ENCODE measurements at regions not wholly inside any gene's neighbourhood (a gene's known extent, or its start where the extent isn't known, plus 50 kb on each side); places are given as distances from the start of the nearest gene placed in this dataset.

DNA sequence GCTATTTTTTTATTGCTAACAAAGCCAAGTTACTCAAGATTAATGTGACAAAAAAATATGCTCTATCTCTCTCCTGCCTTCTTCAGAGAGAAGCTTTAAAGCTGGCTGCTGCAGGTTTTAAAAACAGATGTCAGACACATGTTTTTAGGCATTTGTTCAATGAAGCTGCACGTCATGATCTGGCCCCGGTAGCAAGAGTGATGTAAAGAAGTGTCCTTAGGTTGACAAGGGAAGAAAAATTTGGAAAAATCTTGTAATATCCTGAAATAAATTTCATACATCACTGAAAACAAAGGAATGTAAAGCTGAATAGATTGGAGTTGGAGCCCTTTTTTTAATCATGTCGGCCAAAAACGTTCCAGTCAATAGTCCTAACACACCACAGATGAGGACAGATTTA lies 531.4 kb upstream of the NBEA start:
- TF ChIP-seq, protein P1, sequence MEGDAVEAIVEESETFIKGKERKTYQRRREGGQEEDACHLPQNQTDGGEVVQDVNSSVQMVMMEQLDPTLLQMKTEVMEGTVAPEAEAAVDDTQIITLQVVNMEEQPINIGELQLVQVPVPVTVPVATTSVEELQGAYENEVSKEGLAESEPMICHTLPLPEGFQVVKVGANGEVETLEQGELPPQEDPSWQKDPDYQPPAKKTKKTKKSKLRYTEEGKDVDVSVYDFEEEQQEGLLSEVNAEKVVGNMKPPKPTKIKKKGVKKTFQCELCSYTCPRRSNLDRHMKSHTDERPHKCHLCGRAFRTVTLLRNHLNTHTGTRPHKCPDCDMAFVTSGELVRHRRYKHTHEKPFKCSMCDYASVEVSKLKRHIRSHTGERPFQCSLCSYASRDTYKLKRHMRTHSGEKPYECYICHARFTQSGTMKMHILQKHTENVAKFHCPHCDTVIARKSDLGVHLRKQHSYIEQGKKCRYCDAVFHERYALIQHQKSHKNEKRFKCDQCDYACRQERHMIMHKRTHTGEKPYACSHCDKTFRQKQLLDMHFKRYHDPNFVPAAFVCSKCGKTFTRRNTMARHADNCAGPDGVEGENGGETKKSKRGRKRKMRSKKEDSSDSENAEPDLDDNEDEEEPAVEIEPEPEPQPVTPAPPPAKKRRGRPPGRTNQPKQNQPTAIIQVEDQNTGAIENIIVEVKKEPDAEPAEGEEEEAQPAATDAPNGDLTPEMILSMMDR (conservative IDR thresholded peaks at IDR 0.05), result no peak

More for the DNA sequence above, 531.4 kb upstream of the NBEA start:
- Histone ChIP-seq H3K56ac (ENCODE audit: insufficient read length, low read depth, low read length) (no peak overlapping the region), H2BK12ac (ENCODE audit: insufficient read length, low read depth, low read length) (no peak overlapping the region), H3K79me2 (ENCODE audit: insufficient read depth, low read length) (no peaks in the 10 kb centered on the region), H2BK120ac (ENCODE audit: low read depth, low read length, poor library complexity, severe bottlenecking) (no peak overlapping the region), H2AK5ac (ENCODE audit: insufficient read length, low read length) (no peak overlapping the region), H3K9ac (ENCODE audit: extremely low read depth, insufficient read length, low read length) (no peak overlapping the region), H3K9me3 (ENCODE audit: control insufficient read depth, low read depth, low read length) (no peaks in the 10 kb centered on the region), H4K5ac (ENCODE audit: insufficient read length, low read depth, low read length) (no peak overlapping the region), H3K4me1 (ENCODE audit: insufficient read depth, low read length) (no peaks in the 10 kb centered on the region), H3K14ac (ENCODE audit: insufficient read depth, low read length) (no peak overlapping the region), H4K20me1 (ENCODE audit: control insufficient read depth, insufficient read depth, insufficient read length) (no peaks in the 10 kb centered on the region), H2BK5ac (ENCODE audit: insufficient read length, low read length) (no peak overlapping the region), H2BK15ac (ENCODE audit: low read depth, low read length) (no peak overlapping the region), H3K4ac (ENCODE audit: low read depth, low read length) (no peak overlapping the region), H3K27ac (ENCODE audit: insufficient read length, low read depth, low read length) (no peak overlapping the region), H3K18ac (ENCODE audit: insufficient read length, low read depth, low read length) (no peak overlapping the region), H3K23me2 (ENCODE audit: insufficient read length, low read depth, low read length, poor library complexity, severe bottlenecking) (no peaks in the 10 kb centered on the region), H3K27me3 (ENCODE audit: insufficient read depth, low read length) (no peaks in the 10 kb centered on the region), H2AFZ (ENCODE audit: low read length) (no peak overlapping the region), H3T11ph (ENCODE audit: low read length) (no peak overlapping the region), H3K79me1 (ENCODE audit: insufficient read depth, low read depth, low read length, poor library complexity, severe bottlenecking) (no peaks in the 10 kb centered on the region), H4K8ac (replicated peaks; ENCODE audit: insufficient read length, low read depth, low read length) (no peak overlapping the region), H3K23ac (ENCODE audit: insufficient read length, low read depth, low read length) (no peak overlapping the region), H3K4me2 (ENCODE audit: insufficient read depth, insufficient read length, low read length) (no peak overlapping the region), H2BK20ac (ENCODE audit: low read depth, low read length, poor library complexity, severe bottlenecking) (no peak overlapping the region), H4K91ac (ENCODE audit: insufficient read length, low read depth, low read length) (no peak overlapping the region)
- no CpG with 5 or more reads among the region's 4 CpGs for WGBS (ENCODE audit: extremely low coverage, insufficient read length, low lambda C conversion rate)
- no peak for DNase-seq
- H3K36me3 Mint-ChIP-seq (ENCODE audit: insufficient read depth in 1 of 3, low read depth in 3 of 3), result no peaks in the 10 kb centered on the region; a peak in 1 of 7 replicates
- H3K9me3 Mint-ChIP-seq, result peaks cover 0 to 2% of the 10 kb centered on the region in 2 experiments; a peak in 2 of 5 replicates
- H3K4me1 Mint-ChIP-seq, result no peaks in the 10 kb centered on the region
- H3K27me3 Mint-ChIP-seq (ENCODE audit: low read depth), result no peaks in the 10 kb centered on the region
- no peak overlapping the region for H3K27ac Mint-ChIP-seq
- no peak overlapping the region for H3K4me3 Mint-ChIP-seq

Data from H9 (cell line).